GM12874 (cell line): ENCODE measurements at regions not wholly inside any gene's neighbourhood (a gene's known extent, or its start where the extent isn't known, plus 50 kb on each side); places are given as distances from the start of the nearest gene placed in this dataset.

Experiments used
- CTCF ChIP-seq: IDR thresholded peaks from 2 replicates; pipeline ENCODE4 v1.5.1; 2011; ENCODE audit warnings: low read depth, mild to moderate bottlenecking, control low read depth, low read length, moderate library complexity; ENCODE audit not compliant: insufficient read depth

- TF ChIP-seq CTCF, result no peak
Observed at GRCh38 chr2:238974081-238974480, 126.2 kb downstream of the TWIST2 start.

- no peak for TF ChIP-seq CTCF
Observed at GRCh38 chr2:238974501-238975166, 126.7 kb downstream of the TWIST2 start.

- no peak for TF ChIP-seq CTCF
Observed at GRCh38 chr2:238975408-238975807, 127.5 kb downstream of the TWIST2 start.

- TF ChIP-seq CTCF, result no peak
Observed at GRCh38 chr2:238978497-238978896, 130.6 kb downstream of the TWIST2 start.

GRCh38 chr2:238979636-238980035 is 131.8 kb downstream of the TWIST2 start:
- no peak for TF ChIP-seq CTCF

GRCh38 chr2:238985041-238985729 is 137.3 kb downstream of the TWIST2 start:
- TF ChIP-seq CTCF, result no peak

GRCh38 chr2:238985931-238986446 is 138.1 kb downstream of the TWIST2 start:
- no peak for TF ChIP-seq CTCF
